Left ventricle myocardium inferior (tissue), 1 donor: ENCODE measurements at regions not wholly inside any gene's neighbourhood (a gene's known extent, or its start where the extent isn't known, plus 50 kb on each side); places are given as distances from the start of the nearest gene placed in this dataset.

ENCODE experiments used
- DNase-seq: peaks from one replicate; pipeline ENCODE4 v3.0.0-alpha.2; 2020
- H3K27ac ChIP-seq: fragments of 200-600 bp; replicated peaks from 2 replicates; pipeline ENCODE4 v1.8.0; 2021
- H3K27me3 ChIP-seq: fragments of 200-600 bp; 2 replicates; pipeline ENCODE4 v1.8.0; 2021; ENCODE audit warnings: low read depth
- H3K36me3 ChIP-seq: fragments of 200-600 bp; 2 replicates; pipeline ENCODE4 v1.8.0; 2021
- H3K4me1 ChIP-seq: fragments of 200-600 bp; 2 replicates; pipeline ENCODE4 v1.8.0; 2021
- H3K4me3 ChIP-seq: fragments of 200-600 bp; 2 replicates; pipeline ENCODE4 v1.8.0; 2021; ENCODE audit warnings: mild to moderate bottlenecking, moderate library complexity
- H3K9me3 ChIP-seq: fragments of 200-600 bp; replicated peaks from 2 replicates; pipeline ENCODE4 v1.8.0; 2021
- intact Hi-C: fragments of 100-400 bp; cut with micrococcal nuclease; formaldehyde crosslinking; loops from one replicate; pipeline ENCODE4 v1.11.0; 2022
- TF ChIP-seq, protein P1 (sequence below): fragments of 200-600 bp; IDR thresholded peaks from 2 replicates; pipeline ENCODE4 v1.8.0; 2021; ENCODE audit warnings: antibody characterized with exemption, mild to moderate bottlenecking, borderline replicate concordance
- donor health status: DM: no; HTN: yes; CAD: no; lungs with severe emphysema.

DNA sequence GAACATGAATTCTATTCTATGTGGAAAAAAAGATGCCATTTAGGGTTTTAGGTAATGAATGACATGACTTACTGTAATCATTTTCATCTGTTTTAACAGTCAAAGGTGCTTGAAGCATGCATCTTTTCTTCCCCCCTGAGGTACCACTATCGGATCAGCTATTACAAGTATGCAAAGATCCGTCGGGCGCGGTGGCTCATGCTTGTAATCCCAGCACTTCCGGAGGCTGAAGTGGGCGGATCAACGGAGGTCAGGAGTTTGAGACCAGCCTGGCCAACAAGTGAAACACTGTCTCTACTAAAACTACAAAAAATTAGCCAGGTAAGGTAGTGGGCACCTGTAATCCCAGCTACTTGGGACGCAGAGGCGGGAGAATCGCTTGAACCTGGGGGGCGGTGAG is 241.3 kb downstream of the ARAP2 start:
- Histone ChIP-seq H3K4me3 (no peak overlapping the region), H3K27me3 (no peaks in the 10 kb centered on the region), H3K27ac (no peak overlapping the region), H3K9me3 (peaks cover 12% of the 10 kb centered on the region), H3K36me3 (no peaks in the 10 kb centered on the region), H3K4me1 (no peaks in the 10 kb centered on the region)
- TF ChIP-seq, protein P1, sequence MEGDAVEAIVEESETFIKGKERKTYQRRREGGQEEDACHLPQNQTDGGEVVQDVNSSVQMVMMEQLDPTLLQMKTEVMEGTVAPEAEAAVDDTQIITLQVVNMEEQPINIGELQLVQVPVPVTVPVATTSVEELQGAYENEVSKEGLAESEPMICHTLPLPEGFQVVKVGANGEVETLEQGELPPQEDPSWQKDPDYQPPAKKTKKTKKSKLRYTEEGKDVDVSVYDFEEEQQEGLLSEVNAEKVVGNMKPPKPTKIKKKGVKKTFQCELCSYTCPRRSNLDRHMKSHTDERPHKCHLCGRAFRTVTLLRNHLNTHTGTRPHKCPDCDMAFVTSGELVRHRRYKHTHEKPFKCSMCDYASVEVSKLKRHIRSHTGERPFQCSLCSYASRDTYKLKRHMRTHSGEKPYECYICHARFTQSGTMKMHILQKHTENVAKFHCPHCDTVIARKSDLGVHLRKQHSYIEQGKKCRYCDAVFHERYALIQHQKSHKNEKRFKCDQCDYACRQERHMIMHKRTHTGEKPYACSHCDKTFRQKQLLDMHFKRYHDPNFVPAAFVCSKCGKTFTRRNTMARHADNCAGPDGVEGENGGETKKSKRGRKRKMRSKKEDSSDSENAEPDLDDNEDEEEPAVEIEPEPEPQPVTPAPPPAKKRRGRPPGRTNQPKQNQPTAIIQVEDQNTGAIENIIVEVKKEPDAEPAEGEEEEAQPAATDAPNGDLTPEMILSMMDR = no peak
- no peak for DNase-seq
- intact Hi-C loops = no loop called here

DNA sequence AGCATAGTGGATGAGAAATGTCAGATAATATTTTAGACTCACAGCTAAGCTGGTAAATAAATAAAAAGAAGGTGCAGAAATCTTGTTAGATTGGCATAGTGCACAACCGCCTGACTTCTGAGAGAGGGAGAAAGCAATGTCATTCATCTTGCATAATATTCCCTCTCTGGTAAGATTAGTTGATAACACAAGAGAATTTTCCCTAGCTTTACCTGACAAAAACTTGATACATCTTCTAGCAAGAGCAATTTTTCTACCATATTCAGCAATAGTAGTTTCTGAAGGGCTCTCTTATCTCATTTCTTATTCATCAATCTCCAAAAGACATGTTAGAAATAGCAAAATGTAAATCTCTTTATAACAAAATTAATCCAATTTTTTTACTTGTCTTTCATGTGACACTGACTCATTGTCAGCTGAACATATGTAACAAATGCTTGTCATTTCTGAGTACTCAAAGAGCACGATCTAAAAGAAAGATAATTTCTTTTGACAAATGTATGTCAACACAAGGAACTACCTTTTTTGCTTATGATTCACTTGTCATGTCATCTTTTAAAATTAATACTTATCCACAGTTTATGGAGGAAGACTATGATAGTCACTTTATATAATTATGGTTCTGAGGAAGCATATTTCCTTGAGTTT is 240.0 kb downstream of the ARAP2 start:
- DNase-seq = no peak
- no peaks in the 10 kb centered on the region for H3K36me3 ChIP-seq
- no peak overlapping the region for H3K4me3 ChIP-seq
- no peaks in the 10 kb centered on the region for H3K4me1 ChIP-seq
- intact Hi-C loops = no loop called here
- no peak overlapping the region for H3K27ac ChIP-seq
- H3K9me3 ChIP-seq = peaks cover 17% of the 10 kb centered on the region
- TF ChIP-seq, protein P1 = no peak
- no peaks in the 10 kb centered on the region for H3K27me3 ChIP-seq

- Histone ChIP-seq H3K4me3 (no peak overlapping the region), H3K9me3 (peaks cover 18% of the 10 kb centered on the region), H3K27me3 (no peaks in the 10 kb centered on the region), H3K27ac (no peak overlapping the region), H3K36me3 (no peaks in the 10 kb centered on the region), H3K4me1 (no peaks in the 10 kb centered on the region)
- intact Hi-C loops = no loop called here
- TF ChIP-seq, protein P1 = no peak
- no peak for DNase-seq
Measured at GRCh38 chr4:36006226-36006625, 238.1 kb downstream of the ARAP2 start.

DNA sequence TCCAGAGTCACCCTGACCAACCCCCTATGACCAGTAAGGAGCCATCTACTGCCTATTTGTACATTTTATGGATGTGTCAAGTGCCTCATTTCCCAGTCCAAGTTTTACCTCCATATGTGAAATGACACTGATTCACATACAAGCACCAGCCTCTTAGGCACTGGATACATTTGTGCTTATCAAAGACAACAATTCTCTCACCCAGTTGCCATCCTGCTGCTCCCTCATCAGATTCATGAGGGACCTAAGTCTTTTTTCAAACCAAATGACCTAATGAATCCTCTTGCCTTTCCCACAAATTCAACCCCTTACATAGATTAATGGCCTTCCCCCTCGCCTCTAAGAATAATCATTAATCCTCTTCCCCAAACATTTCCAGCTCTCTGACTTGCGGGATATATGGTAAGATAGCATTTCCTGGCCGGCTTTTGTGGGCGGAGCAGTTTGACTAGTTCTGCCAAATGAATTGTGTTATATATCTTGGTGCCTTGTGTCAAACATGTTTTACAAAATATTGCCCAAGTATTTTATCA is 233.9 kb downstream of the ARAP2 start:
- H3K4me1 ChIP-seq = no peaks in the 10 kb centered on the region
- DNase-seq = no peak
- intact Hi-C loops = no loop called here

GRCh38 chr4:36011381-36011780 is 232.9 kb downstream of the ARAP2 start:
- TF ChIP-seq, protein P1 = no peak
- H3K36me3 ChIP-seq = no peaks in the 10 kb centered on the region
- DNase-seq = no peak
- H3K27me3 ChIP-seq = no peaks in the 10 kb centered on the region
- no peak overlapping the region for H3K27ac ChIP-seq
- H3K9me3 ChIP-seq = peaks cover 10% of the 10 kb centered on the region
- H3K4me3 ChIP-seq = no peak overlapping the region
- intact Hi-C loops = no loop called here
- no peaks in the 10 kb centered on the region for H3K4me1 ChIP-seq

More for the DNA sequence above, 233.9 kb downstream of the ARAP2 start:
- Histone ChIP-seq H3K27ac (no peak overlapping the region), H3K9me3 (peaks cover 10% of the 10 kb centered on the region), H3K4me3 (no peak overlapping the region), H3K36me3 (no peaks in the 10 kb centered on the region), H3K27me3 (no peaks in the 10 kb centered on the region)
- TF ChIP-seq, protein P1 = no peak
